Astrocyte (in vitro differentiated cells and primary cell): ENCODE measurements at regions not wholly inside any gene's neighbourhood (a gene's known extent, or its start where the extent isn't known, plus 50 kb on each side); places are given as distances from the start of the nearest gene placed in this dataset.

Experiments used
- DNase-seq: peaks from one replicate; pipeline ENCODE4 v3.0.0-alpha.2; 2010; ENCODE audit warnings: low read depth
- FAIRE-seq: peaks from 2 replicates; lab custom pipeline; 2011; peaks lifted over from hg19 to GRCh38; lab: Jason Lieb, UNC
- H2AFZ ChIP-seq: 2 replicates; pipeline ENCODE4 v1.6.0; 2012; ENCODE audit warnings: low read depth, low read length, inconsistent platforms
- H3K27ac ChIP-seq: 2 replicates; pipeline ENCODE4 v1.5.1; 2011; ENCODE audit warnings: low read depth, low read length, inconsistent platforms
- H3K27me3 ChIP-seq: 2 replicates; pipeline ENCODE4 v1.6.0; 2011; ENCODE audit warnings: low read length, inconsistent platforms; ENCODE audit not compliant: insufficient read depth
- H3K36me3 ChIP-seq: 2 replicates; pipeline ENCODE4 v1.5.1; 2011; ENCODE audit warnings: low read length, inconsistent platforms; ENCODE audit not compliant: insufficient read depth
- H3K4me1 ChIP-seq: 2 replicates; pipeline ENCODE4 v1.5.1; 2011; ENCODE audit warnings: low read length, inconsistent platforms; ENCODE audit not compliant: insufficient read depth
- H3K4me2 ChIP-seq: 2 replicates; pipeline ENCODE4 v1.6.0; 2012; ENCODE audit warnings: low read length, inconsistent platforms
- H3K4me3 ChIP-seq: 2 replicates; pipeline ENCODE4 v1.5.1; 2011; ENCODE audit warnings: low read depth, mild to moderate bottlenecking, low read length, inconsistent platforms; ENCODE audit not compliant: insufficient read depth
- H3K79me2 ChIP-seq: 2 replicates; pipeline ENCODE4 v1.6.0; 2012; ENCODE audit warnings: mild to moderate bottlenecking, low read length, inconsistent platforms; ENCODE audit not compliant: insufficient read depth
- H3K9ac ChIP-seq: 2 replicates; pipeline ENCODE4 v1.6.0; 2012; ENCODE audit warnings: mild to moderate bottlenecking, low read length, inconsistent platforms
- H3K9me3 ChIP-seq: 2 replicates; pipeline ENCODE4 v1.5.1; 2012; ENCODE audit warnings: low read depth, mild to moderate bottlenecking, low read length, inconsistent platforms; ENCODE audit not compliant: insufficient read depth
- H4K20me1 ChIP-seq: 2 replicates; pipeline ENCODE4 v1.6.0; 2012; ENCODE audit warnings: low read length, inconsistent platforms; ENCODE audit not compliant: insufficient read depth
- H3K27ac Mint-ChIP-seq: one replicate; pipeline ENCODE4 v1.8.0; 2021; ENCODE audit warnings: mild to moderate bottlenecking, mixed read lengths; ENCODE audit not compliant: unreplicated experiment
- H3K27me3 Mint-ChIP-seq: one replicate; pipeline ENCODE4 v1.8.0; 2021; ENCODE audit warnings: low read depth, mixed read lengths; ENCODE audit not compliant: unreplicated experiment
- H3K36me3 Mint-ChIP-seq: one replicate; pipeline ENCODE4 v1.8.0; 2021; ENCODE audit warnings: low read depth, mixed read lengths; ENCODE audit not compliant: unreplicated experiment
- H3K4me1 Mint-ChIP-seq: one replicate; pipeline ENCODE4 v1.8.0; 2021; ENCODE audit warnings: low read depth, mixed read lengths; ENCODE audit not compliant: unreplicated experiment
- H3K4me3 Mint-ChIP-seq: one replicate; pipeline ENCODE4 v1.8.0; 2021; ENCODE audit warnings: mild to moderate bottlenecking, moderate library complexity, mixed read lengths; ENCODE audit not compliant: unreplicated experiment
- H3K9me3 Mint-ChIP-seq: one replicate; pipeline ENCODE4 v1.8.0; 2021; ENCODE audit warnings: mild to moderate bottlenecking, mixed read lengths; ENCODE audit not compliant: unreplicated experiment
- EZH2 ChIP-seq: IDR thresholded peaks from 2 replicates; pipeline ENCODE4 v1.6.1; 2012; ENCODE audit warnings: mild to moderate bottlenecking, low read length, inconsistent platforms; ENCODE audit not compliant: insufficient read depth
- TF ChIP-seq, protein P1 (sequence below): IDR thresholded peaks from 2 replicates; pipeline ENCODE4 v1.5.1; 2011; ENCODE audit warnings: low read depth, mild to moderate bottlenecking, inconsistent platforms, low read length, moderate library complexity; ENCODE audit not compliant: insufficient read depth

- FAIRE-seq: no peak
- Histone ChIP-seq H3K79me2 (no peaks in the 10 kb centered on the region), H3K4me2 (no peak overlapping the region), H3K27ac (no peak overlapping the region), H3K27me3 (no peaks in the 10 kb centered on the region), H3K36me3 (no peaks in the 10 kb centered on the region), H3K4me3 (no peak overlapping the region), H3K9me3 (peaks cover 2% of the 10 kb centered on the region), H4K20me1 (no peaks in the 10 kb centered on the region), H3K4me1 (no peaks in the 10 kb centered on the region), H2AFZ (no peak overlapping the region), H3K9ac (no peak overlapping the region)
- no peak for DNase-seq
- Mint-ChIP-seq H3K27me3 (peaks cover 2% of the 10 kb centered on the region), H3K9me3 (no peaks in the 10 kb centered on the region), H3K27ac (no peak overlapping the region), H3K36me3 (no peaks in the 10 kb centered on the region), H3K4me1 (peaks cover 2% of the 10 kb centered on the region), H3K4me3 (no peak overlapping the region)
- no peak for TF ChIP-seq EZH2
- TF ChIP-seq, protein P1, sequence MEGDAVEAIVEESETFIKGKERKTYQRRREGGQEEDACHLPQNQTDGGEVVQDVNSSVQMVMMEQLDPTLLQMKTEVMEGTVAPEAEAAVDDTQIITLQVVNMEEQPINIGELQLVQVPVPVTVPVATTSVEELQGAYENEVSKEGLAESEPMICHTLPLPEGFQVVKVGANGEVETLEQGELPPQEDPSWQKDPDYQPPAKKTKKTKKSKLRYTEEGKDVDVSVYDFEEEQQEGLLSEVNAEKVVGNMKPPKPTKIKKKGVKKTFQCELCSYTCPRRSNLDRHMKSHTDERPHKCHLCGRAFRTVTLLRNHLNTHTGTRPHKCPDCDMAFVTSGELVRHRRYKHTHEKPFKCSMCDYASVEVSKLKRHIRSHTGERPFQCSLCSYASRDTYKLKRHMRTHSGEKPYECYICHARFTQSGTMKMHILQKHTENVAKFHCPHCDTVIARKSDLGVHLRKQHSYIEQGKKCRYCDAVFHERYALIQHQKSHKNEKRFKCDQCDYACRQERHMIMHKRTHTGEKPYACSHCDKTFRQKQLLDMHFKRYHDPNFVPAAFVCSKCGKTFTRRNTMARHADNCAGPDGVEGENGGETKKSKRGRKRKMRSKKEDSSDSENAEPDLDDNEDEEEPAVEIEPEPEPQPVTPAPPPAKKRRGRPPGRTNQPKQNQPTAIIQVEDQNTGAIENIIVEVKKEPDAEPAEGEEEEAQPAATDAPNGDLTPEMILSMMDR: no peak
Observed at GRCh38 chr21:18170829-18171228, 73.8 kb upstream of the CHODL start.

DNA sequence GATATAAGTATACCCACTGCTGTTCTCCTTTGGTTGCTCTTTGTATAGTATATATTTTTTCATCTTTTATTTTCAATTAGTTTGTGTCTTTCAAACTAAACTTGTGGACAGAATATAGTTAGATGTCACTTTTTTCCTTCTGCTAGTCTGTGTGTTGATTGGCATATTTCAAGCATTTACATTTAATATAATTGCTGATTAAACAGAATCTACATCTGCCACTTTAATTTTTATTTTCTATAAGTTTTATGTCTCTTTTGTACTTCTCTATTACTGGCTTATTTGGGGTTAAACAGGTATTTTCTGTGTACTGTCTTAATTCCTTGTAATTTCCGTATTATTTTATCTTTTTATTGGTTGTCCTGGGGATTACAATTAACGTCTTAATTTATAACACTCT is 74.4 kb upstream of the CHODL start:
- H3K79me2 ChIP-seq: no peaks in the 10 kb centered on the region
- FAIRE-seq (no peak), DNase-seq (no peak)
- H4K20me1 ChIP-seq: no peaks in the 10 kb centered on the region
- H3K4me3 ChIP-seq: no peak overlapping the region
- no peaks in the 10 kb centered on the region for H3K4me1 ChIP-seq
- H3K4me2 ChIP-seq: no peak overlapping the region
- no peak overlapping the region for H3K27ac ChIP-seq
- H3K27me3 Mint-ChIP-seq: peaks cover 2% of the 10 kb centered on the region
- no peaks in the 10 kb centered on the region for H3K9me3 Mint-ChIP-seq
- peaks cover 2% of the 10 kb centered on the region for H3K9me3 ChIP-seq
- H3K4me3 Mint-ChIP-seq: no peak overlapping the region
- peaks cover 2% of the 10 kb centered on the region for H3K4me1 Mint-ChIP-seq
- H3K27me3 ChIP-seq: no peaks in the 10 kb centered on the region
- H3K9ac ChIP-seq: no peak overlapping the region
- no peaks in the 10 kb centered on the region for H3K36me3 ChIP-seq
- H3K27ac Mint-ChIP-seq: no peak overlapping the region
- no peaks in the 10 kb centered on the region for H3K36me3 Mint-ChIP-seq
- TF ChIP-seq, protein P1: no peak
- H2AFZ ChIP-seq: no peak overlapping the region

DNA sequence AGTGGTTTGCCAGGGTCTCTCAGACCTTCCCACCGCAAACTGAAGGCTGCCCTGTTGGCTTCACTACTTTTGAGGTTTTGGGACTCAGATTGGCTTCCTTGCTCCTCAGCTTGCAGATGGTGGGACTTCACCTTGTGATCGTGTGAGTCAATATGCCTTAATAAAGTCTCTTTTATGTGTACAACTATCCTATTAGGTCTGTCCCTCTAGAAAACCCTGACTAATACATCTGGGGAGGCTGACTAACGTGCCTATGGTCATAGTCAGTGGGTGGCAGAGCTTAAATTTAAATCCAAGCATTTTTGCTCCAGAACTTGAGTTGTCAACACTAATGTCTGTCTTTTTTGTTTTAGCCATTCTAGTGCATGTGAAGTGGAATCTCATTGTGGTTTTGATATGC is 76.5 kb upstream of the CHODL start:
- Histone ChIP-seq H3K4me3 (no peak overlapping the region), H3K27me3 (no peaks in the 10 kb centered on the region), H3K4me2 (no peak overlapping the region), H3K79me2 (no peaks in the 10 kb centered on the region), H3K4me1 (no peaks in the 10 kb centered on the region), H4K20me1 (no peaks in the 10 kb centered on the region), H3K9ac (no peak overlapping the region), H3K36me3 (no peaks in the 10 kb centered on the region), H3K9me3 (peaks cover 2% of the 10 kb centered on the region), H2AFZ (no peak overlapping the region), H3K27ac (no peak overlapping the region)
- no peak overlapping the region for H3K27ac Mint-ChIP-seq
- H3K4me1 Mint-ChIP-seq: peaks cover 2% of the 10 kb centered on the region
- TF ChIP-seq, protein P1: no peak
- no peak for TF ChIP-seq EZH2
- FAIRE-seq (no peak), DNase-seq (no peak)
- no peaks in the 10 kb centered on the region for H3K9me3 Mint-ChIP-seq
- H3K36me3 Mint-ChIP-seq: no peaks in the 10 kb centered on the region
- peaks cover 2% of the 10 kb centered on the region for H3K27me3 Mint-ChIP-seq
- no peak overlapping the region for H3K4me3 Mint-ChIP-seq
